Ammon's horn (tissue), 1 donor: ENCODE measurements at regions not wholly inside any gene's neighbourhood (a gene's known extent, or its start where the extent isn't known, plus 50 kb on each side); places are given as distances from the start of the nearest gene placed in this dataset.

ENCODE experiments used
- DNase-seq: peaks from one replicate; pipeline ENCODE4 v3.0.0-alpha.2; 2016; ENCODE audit warnings: low spot score

GRCh38 chr9:89747596-89747995, 142.8 kb downstream of the GADD45G start:
- no peak for DNase-seq

- DNase-seq: no peak
Measured at GRCh38 chr9:89748021-89748670, 143.3 kb downstream of the GADD45G start.

- DNase-seq: no peak
Measured at GRCh38 chr9:89748831-89749499, 144.2 kb downstream of the GADD45G start.

- DNase-seq: no peak
Measured at GRCh38 chr9:89749500-89750116, 144.8 kb downstream of the GADD45G start.

- peak; percentile 53 for DNase-seq
Measured at GRCh38 chr9:89750117-89750791, 145.4 kb downstream of the GADD45G start.

- DNase-seq: no peak
Measured at GRCh38 chr9:89751079-89751825, 146.4 kb downstream of the GADD45G start.

GRCh38 chr9:89752154-89752553, 147.3 kb downstream of the GADD45G start:
- DNase-seq: no peak

GRCh38 chr9:89753472-89754055, 148.8 kb downstream of the GADD45G start:
- DNase-seq: no peak

GRCh38 chr9:89754193-89754592, 149.4 kb downstream of the GADD45G start:
- DNase-seq: no peak

GRCh38 chr9:89755821-89756220, 151.0 kb downstream of the GADD45G start:
- no peak for DNase-seq

- DNase-seq: no peak
Measured at GRCh38 chr9:89756891-89757537, 152.2 kb downstream of the GADD45G start.

GRCh38 chr9:89757776-89758528, 153.1 kb downstream of the GADD45G start:
- DNase-seq: no peak

GRCh38 chr9:89759572-89759971, 154.8 kb downstream of the GADD45G start:
- DNase-seq: no peak

GRCh38 chr9:89760123-89760522, 155.3 kb downstream of the GADD45G start:
- no peak for DNase-seq

- DNase-seq: no peak
Measured at GRCh38 chr9:89764217-89764616, 159.4 kb downstream of the GADD45G start.

GRCh38 chr9:89765211-89765946, 160.6 kb downstream of the GADD45G start:
- DNase-seq: no peak

GRCh38 chr9:89766991-89767390, 162.2 kb downstream of the GADD45G start:
- no peak for DNase-seq

- DNase-seq: no peak
Measured at GRCh38 chr9:89768051-89768450, 163.2 kb downstream of the GADD45G start.

GRCh38 chr9:89768650-89769071, 163.8 kb downstream of the GADD45G start:
- no peak for DNase-seq
